Kidney epithelial cell (primary cell): ENCODE measurements at regions not wholly inside any gene's neighbourhood (a gene's known extent, or its start where the extent isn't known, plus 50 kb on each side); places are given as distances from the start of the nearest gene placed in this dataset.

Experiments used
- DNase-seq: peaks from one replicate; pipeline ENCODE4 v3.0.0-alpha.2; 2010; ENCODE audit warnings: low read depth
- H3K27me3 ChIP-seq: 2 replicates; pipeline ENCODE4 v1.6.0; 2011; ENCODE audit warnings: low read length; ENCODE audit not compliant: control insufficient read depth, insufficient read depth
- H3K36me3 ChIP-seq: 2 replicates; pipeline ENCODE4 v1.5.1; 2011; ENCODE audit warnings: low read length; ENCODE audit not compliant: control insufficient read depth, insufficient read depth
- H3K4me3 ChIP-seq: 2 replicates; pipeline ENCODE4 v1.5.1; 2011; ENCODE audit warnings: low read depth, mild to moderate bottlenecking, control low read depth, low read length
- CTCF ChIP-seq: IDR thresholded peaks from 2 replicates; pipeline ENCODE4 v1.5.1; 2011; ENCODE audit warnings: mild to moderate bottlenecking, moderate library complexity, low read length, control low read depth, inconsistent platforms; ENCODE audit not compliant: insufficient read depth, poor library complexity, severe bottlenecking

DNA sequence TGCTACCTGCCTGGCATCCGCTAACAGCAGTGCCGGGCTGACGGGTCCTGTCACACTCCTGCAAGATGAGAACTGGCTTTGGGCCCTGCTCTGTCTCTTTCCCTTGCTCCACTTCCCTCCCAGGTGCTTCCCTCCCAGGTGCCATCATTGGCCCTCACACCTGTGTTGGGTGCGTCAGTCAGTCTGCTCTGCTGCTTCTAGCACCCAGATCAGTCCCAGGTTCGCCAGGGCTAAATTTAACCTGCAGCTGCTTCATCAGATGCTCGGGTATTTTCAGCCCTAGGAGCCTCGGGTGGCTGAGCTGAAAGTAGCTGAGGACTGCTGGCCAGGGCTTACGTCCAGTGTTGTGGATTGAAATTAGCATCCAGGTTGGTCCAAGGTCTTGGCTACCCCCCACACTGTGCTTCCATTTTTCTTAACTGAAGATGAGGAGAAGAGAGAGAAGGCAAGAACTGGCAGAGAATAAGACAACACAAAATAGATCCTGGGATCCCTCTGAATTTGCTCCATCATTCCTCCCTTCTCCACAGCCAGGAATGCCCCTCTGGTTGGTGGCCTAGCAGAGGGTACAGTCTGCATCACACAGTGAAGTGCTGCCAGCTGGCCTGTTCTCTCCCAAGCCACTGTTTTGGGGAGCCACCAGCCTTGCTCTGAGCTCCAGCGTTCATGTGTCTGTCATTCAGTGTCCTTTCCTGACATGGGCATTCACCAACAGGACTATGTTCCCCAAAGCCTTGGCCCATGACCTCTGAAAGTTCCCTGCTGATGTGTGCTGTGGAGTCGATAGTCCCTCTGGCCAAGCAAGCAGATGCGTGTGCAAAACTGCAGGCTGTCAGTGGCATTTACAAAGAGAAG, 65.9 kb upstream of the SYPL1 start:
- Histone ChIP-seq H3K27me3 (no peaks in the 10 kb centered on the region), H3K4me3 (no peak overlapping the region), H3K36me3 (no peaks in the 10 kb centered on the region)
- DNase-seq: no peak
- TF ChIP-seq CTCF: no peak

DNA sequence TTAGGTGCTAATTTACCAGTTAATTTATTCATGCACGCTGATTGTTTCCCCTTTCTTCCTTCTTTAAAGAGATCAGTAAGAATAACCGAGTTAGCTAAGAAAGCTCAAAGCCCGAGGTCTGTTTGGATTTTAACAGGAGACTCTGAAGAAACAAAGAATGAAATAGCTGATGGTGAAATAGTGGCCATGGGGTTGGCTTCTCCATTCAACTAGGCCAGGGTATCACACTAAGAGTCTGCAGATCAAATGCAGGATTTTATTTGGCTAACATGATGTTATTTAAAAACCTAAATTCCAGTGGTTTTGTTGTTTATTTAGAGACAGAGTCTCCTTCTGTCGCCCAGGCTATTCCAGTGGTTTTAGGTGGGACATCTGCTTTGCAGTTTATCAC, 65.2 kb upstream of the SYPL1 start:
- DNase-seq: no peak
- TF ChIP-seq CTCF: no peak
- Histone ChIP-seq H3K4me3 (no peak overlapping the region), H3K27me3 (no peaks in the 10 kb centered on the region), H3K36me3 (no peaks in the 10 kb centered on the region)

DNA sequence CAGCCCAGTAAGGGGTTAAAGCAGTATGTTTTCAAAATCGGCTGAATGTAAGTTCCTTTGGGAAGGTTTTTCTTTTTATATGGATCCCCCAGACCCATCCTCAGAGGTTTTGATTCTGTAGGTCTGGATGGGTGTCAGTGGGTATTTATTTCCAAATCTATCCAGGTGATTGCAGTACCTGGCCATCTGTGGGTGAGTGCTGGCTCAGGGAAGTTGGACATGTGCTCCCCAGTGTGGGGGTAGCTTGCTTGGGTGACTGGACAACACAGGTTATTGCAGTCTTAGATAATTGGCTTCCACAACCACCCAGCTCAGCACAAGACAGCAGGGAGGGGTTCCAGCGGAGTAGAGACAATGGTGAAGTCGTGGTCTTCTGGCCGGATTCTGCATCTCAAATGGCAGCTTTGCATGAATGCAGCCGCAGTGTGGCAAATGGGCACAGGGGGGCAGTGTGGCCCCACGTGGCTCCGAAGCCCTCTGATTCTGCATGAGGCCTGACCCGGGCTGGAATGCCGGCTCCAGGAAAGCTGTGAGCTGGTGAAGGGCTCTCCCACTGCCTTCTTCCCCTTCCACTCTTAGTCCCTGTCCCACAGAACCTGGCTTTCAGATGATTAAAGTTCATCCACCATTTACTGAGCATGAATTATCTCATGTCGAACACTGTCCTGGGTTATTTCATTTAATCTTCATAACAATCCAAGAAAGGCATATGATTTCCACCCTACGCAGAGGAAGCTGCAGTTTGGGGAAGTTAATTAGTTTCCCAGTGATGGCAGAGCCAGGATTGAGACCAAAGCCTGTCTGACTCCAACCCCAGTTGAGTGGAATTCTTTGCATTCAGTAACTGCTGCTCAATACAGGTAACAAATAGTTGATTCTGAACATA, 64.5 kb upstream of the SYPL1 start:
- Histone ChIP-seq H3K27me3 (no peaks in the 10 kb centered on the region), H3K36me3 (no peaks in the 10 kb centered on the region), H3K4me3 (no peak overlapping the region)
- TF ChIP-seq CTCF: peak; percentile 96
- peak; percentile 35 for DNase-seq

- Histone ChIP-seq H3K27me3 (no peaks in the 10 kb centered on the region), H3K4me3 (no peak overlapping the region), H3K36me3 (no peaks in the 10 kb centered on the region)
- TF ChIP-seq CTCF: no peak
- no peak for DNase-seq
These were observed 63.4 kb upstream of the SYPL1 start for GRCh38 chr7:106175507-106175906.

GRCh38 chr7:106170651-106171050, 58.5 kb upstream of the SYPL1 start:
- H3K27me3 ChIP-seq: no peaks in the 10 kb centered on the region
- DNase-seq: no peak
- no peak for TF ChIP-seq CTCF
- no peaks in the 10 kb centered on the region for H3K36me3 ChIP-seq
- no peak overlapping the region for H3K4me3 ChIP-seq
